HepG2 (cell line): ENCODE measurements at regions not wholly inside any gene's neighbourhood (a gene's known extent, or its start where the extent isn't known, plus 50 kb on each side); places are given as distances from the start of the nearest gene placed in this dataset.

Experiments
- ATAC-seq: fragments of 200-7000 bp; cut with Tn5 transposase; 3 replicates; pipeline ENCODE4 v1.9.1; 2020; ENCODE audit warnings: mild to moderate bottlenecking, moderate library complexity
- BruUV-seq: library from RNA; stranded (reverse); fragments of 400-500 nt; replicated peaks from 2 replicates; lab custom pipeline; 2021; lab: Mats Ljungman, UMichigan
- CTCF ChIA-PET: fragments of 300-600 bp; formaldehyde crosslinking; extraction: SDS; loops from one replicate; lab custom pipeline; 2021; ENCODE audit warnings: low total read pairs, inconsistent platforms, low intra/inter-chr PET ratio; lab: Yijun Ruan, JAX
- POLR2A ChIA-PET: fragments of 350-600 bp; sonication (Branson Sonifier 250); formaldehyde crosslinking; loops from one replicate; lab custom pipeline; 2020; ENCODE audit warnings: antibody characterized with exemption, inconsistent platforms; lab: Yijun Ruan, JAX
- DNase-seq: peaks from one replicate; pipeline ENCODE4 v3.0.0-alpha.2; 2015; ENCODE audit warnings: low spot score
- FAIRE-seq: peaks from 3 replicates; lab custom pipeline; 2011; peaks lifted over from hg19 to GRCh38; lab: Jason Lieb, UNC
- H2AFZ ChIP-seq: one replicate; pipeline ENCODE4 v1.6.1; 2011; ENCODE audit warnings: low read length, inconsistent platforms
- H3K27ac ChIP-seq: fragments of 300-600 bp; 3 replicates; pipeline ENCODE4 v1.8.0; 2011; ENCODE audit warnings: mixed run types, mild to moderate bottlenecking, mixed read lengths, low read length, inconsistent platforms; ENCODE audit not compliant: insufficient read depth; ENCODE audit errors: extremely low read length
- H3K27me3 ChIP-seq, 2 experiments: fragments of 200-600 bp in 1 of 2; 2 replicates in 1 of 2; 3 replicates in 1 of 2; pipeline versions ENCODE4 v1.6.0 to v1.8.0; 2011; ENCODE audit warnings: low read length in 2 of 2, mild to moderate bottlenecking in 2 of 2, moderate library complexity in 2 of 2, inconsistent platforms in 1 of 2; ENCODE audit not compliant: insufficient read depth in 2 of 2, control insufficient read depth in 1 of 2
- H3K36me3 ChIP-seq, 2 experiments: fragments of 200-600 bp in 1 of 2; replicated peaks in 1 of 2; 2 replicates in 1 of 2; 3 replicates in 1 of 2; pipeline versions ENCODE4 v1.5.1 to v1.8.0; 2011; ENCODE audit warnings: low read length in 2 of 2, inconsistent platforms in 1 of 2; ENCODE audit not compliant: insufficient read depth in 2 of 2, control insufficient read depth in 1 of 2
- H3K4me1 ChIP-seq: 2 replicates; pipeline ENCODE4 v1.5.1; 2012; ENCODE audit warnings: low read length, inconsistent platforms; ENCODE audit not compliant: insufficient read depth
- H3K4me2 ChIP-seq: 2 replicates; pipeline ENCODE4 v1.6.0; 2011; ENCODE audit warnings: low read depth, low read length, inconsistent platforms
- H3K4me3 ChIP-seq, 3 experiments: fragments of 200-600 bp in 1 of 3; sonication (generic), shearing (Covaris generic) in 1 of 3; replicated peaks in 1 of 3; 2 replicates each; pipeline ENCODE4 v1.5.1; 2011 to 2016; ENCODE audit warnings: low read length in 3 of 3, inconsistent platforms in 2 of 3, low read depth in 2 of 3, mild to moderate bottlenecking in 2 of 3, control low read depth in 1 of 3, mixed read lengths in 1 of 3; ENCODE audit not compliant: insufficient read depth in 1 of 3
- H3K79me2 ChIP-seq: one replicate; pipeline ENCODE4 v1.6.1; 2011; ENCODE audit warnings: low read length, inconsistent platforms; ENCODE audit not compliant: insufficient read depth
- H3K9ac ChIP-seq: 2 replicates; pipeline ENCODE4 v1.6.0; 2011; ENCODE audit warnings: mild to moderate bottlenecking, low read depth, low read length, inconsistent platforms; ENCODE audit not compliant: insufficient read depth
- H3K9me3 ChIP-seq: 2 replicates; pipeline ENCODE4 v1.5.1; 2012; ENCODE audit warnings: mild to moderate bottlenecking, low read length
- H4K20me1 ChIP-seq: 2 replicates; pipeline ENCODE4 v1.6.0; 2011; ENCODE audit warnings: inconsistent platforms, mild to moderate bottlenecking, low read length, moderate library complexity; ENCODE audit not compliant: insufficient read depth
- BATF2 ChIP-seq: sonication (generic); formaldehyde crosslinking; IDR thresholded peaks from 2 replicates; pipeline ENCODE4 v1.8.0; 2022; ENCODE audit warnings: mild to moderate bottlenecking, missing genetic modification reagents, moderate library complexity
- CEBPB ChIP-seq: IDR thresholded peaks from 2 replicates; pipeline ENCODE4 v1.6.1; 2011; ENCODE audit warnings: low read depth, low read length, improper control_type of control experiment, borderline replicate concordance
- KLF6 ChIP-seq: IDR thresholded peaks from 2 replicates; pipeline ENCODE4 v1.8.0; 2016; ENCODE audit warnings: missing biosample characterization, missing genetic modification reagents
- PRDM15 ChIP-seq: sonication (generic); formaldehyde crosslinking; IDR thresholded peaks from 2 replicates; pipeline ENCODE4 v1.4.0; 2020; ENCODE audit warnings: missing genetic modification reagents
- RFXANK ChIP-seq: IDR thresholded peaks from 2 replicates; pipeline ENCODE4 v1.6.1; 2016
- TMF1 ChIP-seq: sonication (generic); formaldehyde crosslinking; IDR thresholded peaks from 2 replicates; pipeline ENCODE4 v1.8.1; 2022; ENCODE audit warnings: low read depth, missing genetic modification reagents
- ZFP91 ChIP-seq: sonication (generic); formaldehyde crosslinking; IDR thresholded peaks from 2 replicates; pipeline ENCODE4 v1.9.0; 2022; ENCODE audit warnings: missing genetic modification reagents, mild to moderate bottlenecking, borderline replicate concordance
- ZFX ChIP-seq: sonication (generic); formaldehyde crosslinking; IDR thresholded peaks from 2 replicates; pipeline ENCODE4 v1.4.0; 2020; ENCODE audit warnings: mild to moderate bottlenecking, low read depth, missing genetic modification reagents, moderate library complexity
- ZNF12 ChIP-seq: sonication (generic); formaldehyde crosslinking; IDR thresholded peaks from 2 replicates; pipeline ENCODE4 v1.5.0; 2020; ENCODE audit warnings: missing genetic modification reagents
- ZNF160 ChIP-seq: sonication (generic); formaldehyde crosslinking; IDR thresholded peaks from 2 replicates; pipeline ENCODE4 v1.8.0; 2022; ENCODE audit warnings: mild to moderate bottlenecking, inconsistent platforms, missing genetic modification reagents
- ZNF282 ChIP-seq: fragments of 450-650 bp; IDR thresholded peaks from 2 replicates; pipeline ENCODE4 v1.6.1; 2018; ENCODE audit not compliant: partially characterized antibody
- ZNF644 ChIP-seq: IDR thresholded peaks from 2 replicates; pipeline ENCODE4 v1.6.1; 2016; ENCODE audit warnings: low read depth
- ZNF790 ChIP-seq: sonication (generic); formaldehyde crosslinking; IDR thresholded peaks from 2 replicates; pipeline ENCODE4 v1.8.0; 2022; ENCODE audit warnings: missing genetic modification reagents, mild to moderate bottlenecking, borderline replicate concordance
- ZSCAN25 ChIP-seq: sonication (generic); formaldehyde crosslinking; IDR thresholded peaks from 2 replicates; pipeline ENCODE4 v1.8.0; 2022; ENCODE audit warnings: mild to moderate bottlenecking, missing genetic modification reagents
- WGBS: methylation state at CpG from one replicate; pipeline ENCODE4 v1.1.6; 2017; ENCODE audit warnings: low lambda C conversion rate; 5-methylcytosine and 5-hydroxymethylcytosine counted together
- in situ Hi-C: cut with HindIII; loops from 2 replicates; pipeline ENCODE4 v1.10.0; 2017; ENCODE audit warnings: low pct_unique_long_range_greater_than_20kb; ENCODE audit not compliant: extremely low pct_ligation_motif_present
- intact Hi-C: fragments of 100-400 bp; cut with micrococcal nuclease; formaldehyde crosslinking; loops from one replicate; pipeline ENCODE4 v1.10.0; 2022; ENCODE audit not compliant: unreplicated experiment

- ATAC-seq (no peak), DNase-seq (no peak), FAIRE-seq (no peak)
- Histone ChIP-seq H3K4me2 (no peak overlapping the region), H4K20me1 (no peaks in the 10 kb centered on the region), H3K79me2 (no peaks in the 10 kb centered on the region), H3K36me3 (no peaks in the 10 kb centered on the region), H3K27ac (no peak overlapping the region), H3K9me3 (no peaks in the 10 kb centered on the region), H3K27me3 (no peaks in the 10 kb centered on the region), H3K4me3 (no peak overlapping the region), H3K9ac (no peak overlapping the region), H2AFZ (no peak overlapping the region), H3K4me1 (no peaks in the 10 kb centered on the region)
- in situ Hi-C loops = no loop called here
- TF ChIP-seq CEBPB (no peak), ZNF282 (no peak), KLF6 (CRISPR knock-in tag) (no peak), ZFX (CRISPR knock-in tag) (no peak), ZNF12 (CRISPR knock-in tag) (no peak), BATF2 (CRISPR knock-in tag) (no peak), ZNF790 (CRISPR knock-in tag) (no peak), RFXANK (CRISPR knock-in tag) (no peak)
- WGBS = 6% methylated on average over 2 of the region's 2 CpGs
- POLR2A ChIA-PET = no interaction called here
- CTCF ChIA-PET = no interaction called here
- intact Hi-C loops = no loop called here
- BruUV-seq = no TSS peak
Measured at GRCh38 chr5:112112346-112112745, 306.7 kb downstream of the EPB41L4A start.

- no peak for FAIRE-seq
- no peak for TF ChIP-seq ZNF644
- no peak for TF ChIP-seq TMF1
- no peak for TF ChIP-seq ZSCAN25
- TF ChIP-seq PRDM15 (CRISPR knock-in tag) = no peak
- TF ChIP-seq ZFP91 (CRISPR knock-in tag) = no peak
- TF ChIP-seq ZNF160 = no peak
Measured at GRCh38 chr5:112109331-112110007, 309.6 kb downstream of the EPB41L4A start.

More at GRCh38 chr5:112109331-112110007, 309.6 kb downstream of the EPB41L4A start:
- Histone ChIP-seq H3K36me3 (no peaks in the 10 kb centered on the region), H3K79me2 (no peaks in the 10 kb centered on the region), H3K9ac (no peak overlapping the region), H3K27ac (no peak overlapping the region), H3K9me3 (no peaks in the 10 kb centered on the region), H4K20me1 (no peaks in the 10 kb centered on the region), H3K27me3 (no peaks in the 10 kb centered on the region), H3K4me3 (no peak overlapping the region), H3K4me1 (no peaks in the 10 kb centered on the region), H2AFZ (no peak overlapping the region), H3K4me2 (no peak overlapping the region)
- CTCF ChIA-PET = no interaction called here
- DNase-seq (no peak), ATAC-seq (no peak)
- intact Hi-C loops (no loop called here), in situ Hi-C loops (no loop called here)
- WGBS = 0% methylated on average over 2 of the region's 4 CpGs
- BruUV-seq = no TSS peak
- POLR2A ChIA-PET = no interaction called here
